WTC11 (cell line): ENCODE measurements at regions not wholly inside any gene's neighbourhood (a gene's known extent, or its start where the extent isn't known, plus 50 kb on each side); places are given as distances from the start of the nearest gene placed in this dataset.

Experiments
- ATAC-seq: fragments of 200-7000 bp; cut with Tn5 transposase; 2 replicates; pipeline ENCODE4 v1.10.0; 2021; ENCODE audit warnings: mild to moderate bottlenecking, moderate library complexity
- CTCF ChIA-PET: fragments of 300-600 bp; sonication (Branson Sonifier 250); formaldehyde crosslinking; loops from one replicate; lab custom pipeline; 2021; ENCODE audit warnings: antibody characterized with exemption; lab: Charles Lee
- POLR2A ChIA-PET: fragments of 350-600 bp; sonication (Branson Sonifier 250); formaldehyde crosslinking; loops from one replicate; lab custom pipeline; 2021; ENCODE audit warnings: antibody characterized with exemption; lab: Charles Lee
- DNase-seq: peaks from one replicate; pipeline ENCODE4 v3.0.0; 2021; ENCODE audit warnings: low spot score
- H3K27ac Mint-ChIP-seq: 2 replicates; pipeline ENCODE4 v1.8.0; 2021; ENCODE audit warnings: mixed read lengths
- H3K27me3 Mint-ChIP-seq: 2 replicates; pipeline ENCODE4 v1.8.0; 2021; ENCODE audit warnings: low read depth, mild to moderate bottlenecking, moderate library complexity, mixed read lengths
- H3K36me3 Mint-ChIP-seq: 2 replicates; pipeline ENCODE4 v1.8.0; 2021; ENCODE audit warnings: mixed read lengths
- H3K4me1 Mint-ChIP-seq: 2 replicates; pipeline ENCODE4 v1.8.0; 2022; ENCODE audit warnings: mixed read lengths
- H3K4me3 Mint-ChIP-seq: 2 replicates; pipeline ENCODE4 v1.8.0; 2021; ENCODE audit warnings: mild to moderate bottlenecking, moderate library complexity, mixed read lengths
- H3K9me3 Mint-ChIP-seq: 2 replicates; pipeline ENCODE4 v1.8.0; 2021; ENCODE audit warnings: mixed read lengths
- ATF1 ChIP-seq: sonication (generic); formaldehyde crosslinking; IDR thresholded peaks from 2 replicates; pipeline ENCODE4 v1.8.1; 2023; ENCODE audit warnings: mild to moderate bottlenecking, moderate library complexity, missing genetic modification reagents
- ATF2 ChIP-seq: sonication (generic); formaldehyde crosslinking; IDR thresholded peaks from 2 replicates; pipeline ENCODE4 v1.8.1; 2022; ENCODE audit warnings: low read depth, missing genetic modification reagents, borderline replicate concordance
- FOXK1 ChIP-seq: sonication (generic); formaldehyde crosslinking; IDR thresholded peaks from 2 replicates; pipeline ENCODE4 v1.8.0; 2022; ENCODE audit warnings: mild to moderate bottlenecking, moderate library complexity, missing genetic modification reagents
- GABPB1 ChIP-seq: sonication (generic); formaldehyde crosslinking; IDR thresholded peaks from 2 replicates; pipeline ENCODE4 v1.8.1; 2023; ENCODE audit warnings: mild to moderate bottlenecking, missing genetic modification reagents
- GRHL2 ChIP-seq: fragments of 250-450 bp; sonication (Bioruptor Pico); IDR thresholded peaks from 2 replicates; pipeline ENCODE4 v1.8.0; 2022; ENCODE audit warnings: mild to moderate bottlenecking, moderate library complexity; ENCODE audit not compliant: insufficient replicate concordance, severe bottlenecking
- HMGA2 ChIP-seq: fragments of 250-450 bp; sonication (Bioruptor Pico); IDR thresholded peaks from 2 replicates; pipeline ENCODE4 v1.4.0; 2021; ENCODE audit warnings: mild to moderate bottlenecking, moderate library complexity
- IRF2 ChIP-seq: sonication (generic); formaldehyde crosslinking; IDR thresholded peaks from 2 replicates; pipeline ENCODE4 v1.8.0; 2022; ENCODE audit warnings: low read depth, missing genetic modification reagents, borderline replicate concordance
- JAZF1 ChIP-seq: fragments of 250-450 bp; sonication (Bioruptor Pico); IDR thresholded peaks from 2 replicates; pipeline ENCODE4 v1.9.0; 2021; ENCODE audit warnings: moderate library complexity, mild to moderate bottlenecking, inconsistent platforms
- NR3C1 ChIP-seq: sonication (generic); formaldehyde crosslinking; conservative IDR thresholded peaks from 2 replicates; pipeline ENCODE4 v1.8.1; 2023; ENCODE audit warnings: low read depth, mild to moderate bottlenecking, missing genetic modification reagents
- PRRX2 ChIP-seq: fragments of 250-450 bp; sonication (Bioruptor Pico); IDR thresholded peaks from 2 replicates; pipeline ENCODE4 v1.8.0; 2021; ENCODE audit warnings: mild to moderate bottlenecking
- RELA ChIP-seq: sonication (generic); formaldehyde crosslinking; IDR thresholded peaks from 2 replicates; pipeline ENCODE4 v1.8.1; 2022; ENCODE audit warnings: missing genetic modification reagents, mild to moderate bottlenecking, borderline replicate concordance
- TEAD1 ChIP-seq: sonication (generic); formaldehyde crosslinking; IDR thresholded peaks from 2 replicates; pipeline ENCODE4 v1.8.0; 2022; ENCODE audit warnings: mild to moderate bottlenecking, missing genetic modification reagents
- TEAD4 ChIP-seq: sonication (generic); formaldehyde crosslinking; IDR thresholded peaks from 2 replicates; pipeline ENCODE4 v1.8.0; 2022; ENCODE audit warnings: mild to moderate bottlenecking, missing genetic modification reagents
- ZBTB21 ChIP-seq: sonication (generic); formaldehyde crosslinking; IDR thresholded peaks from 2 replicates; pipeline ENCODE4 v1.8.1; 2023; ENCODE audit warnings: mild to moderate bottlenecking, missing genetic modification reagents, borderline replicate concordance
- ZNF281 ChIP-seq: sonication (generic); formaldehyde crosslinking; IDR thresholded peaks from 2 replicates; pipeline ENCODE4 v1.8.0; 2023; ENCODE audit warnings: mild to moderate bottlenecking, missing genetic modification reagents
- TF ChIP-seq, protein P1 (sequence below): sonication (generic); formaldehyde crosslinking; IDR thresholded peaks from 2 replicates; pipeline ENCODE4 v1.8.1; 2023; ENCODE audit warnings: mild to moderate bottlenecking, moderate library complexity, missing genetic modification reagents
- TF ChIP-seq, protein P2 (sequence below): sonication (generic); formaldehyde crosslinking; conservative IDR thresholded peaks from 2 replicates; pipeline ENCODE4 v1.8.1; 2023; ENCODE audit warnings: mild to moderate bottlenecking, low read depth, missing genetic modification reagents, moderate library complexity
- TF ChIP-seq, protein P3 (sequence below): sonication (generic); formaldehyde crosslinking; IDR thresholded peaks from 2 replicates; pipeline ENCODE4 v1.8.1; 2022; ENCODE audit warnings: low read depth, mild to moderate bottlenecking, moderate library complexity, missing genetic modification reagents, borderline replicate concordance
- TF ChIP-seq, protein P4 (sequence below): fragments of 250-450 bp; sonication (Bioruptor Pico); IDR thresholded peaks from 2 replicates; pipeline ENCODE4 v1.8.0; 2021; ENCODE audit warnings: mild to moderate bottlenecking

DNA sequence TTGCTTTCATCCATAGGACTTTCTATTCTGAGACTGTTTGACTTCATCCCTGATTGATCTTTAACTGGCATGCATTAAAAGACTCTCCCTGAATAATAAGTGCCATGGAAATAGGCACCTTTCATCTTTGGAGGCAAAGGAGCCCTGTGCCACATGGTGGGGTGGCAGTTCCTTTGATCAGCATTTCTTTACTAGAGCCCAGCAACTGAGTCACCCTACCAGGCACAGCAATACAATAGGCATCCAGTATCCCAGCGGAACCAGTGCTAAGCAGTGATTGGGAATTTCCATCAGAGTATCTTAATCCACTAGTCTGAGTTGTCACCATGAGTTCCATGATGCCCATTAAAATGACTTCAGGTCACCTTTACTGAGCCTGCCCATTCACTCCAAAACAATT, 476.1 kb upstream of the MPDZ start:
- ATAC-seq (no peak), DNase-seq (no peak)
- Mint-ChIP-seq H3K9me3 (no peaks in the 10 kb centered on the region), H3K36me3 (no peaks in the 10 kb centered on the region), H3K4me1 (no peaks in the 10 kb centered on the region), H3K27me3 (no peaks in the 10 kb centered on the region), H3K4me3 (no peak overlapping the region), H3K27ac (no peak overlapping the region)
- ChIA-PET POLR2A (no interaction called here), CTCF (no interaction called here)
- TF ChIP-seq FOXK1 (CRISPR knock-in tag) (no peak), TEAD1 (no peak), PRRX2 (CRISPR knock-in tag) (no peak), JAZF1 (CRISPR knock-in tag) (no peak), GABPB1 (CRISPR knock-in tag) (no peak), ATF2 (CRISPR knock-in tag) (no peak), ZBTB21 (CRISPR knock-in tag) (no peak), ZNF281 (CRISPR knock-in tag) (no peak), RELA (no peak), TEAD4 (no peak), GRHL2 (no peak), HMGA2 (CRISPR knock-in tag) (no peak), ATF1 (no peak)
- TF ChIP-seq, protein P1, sequence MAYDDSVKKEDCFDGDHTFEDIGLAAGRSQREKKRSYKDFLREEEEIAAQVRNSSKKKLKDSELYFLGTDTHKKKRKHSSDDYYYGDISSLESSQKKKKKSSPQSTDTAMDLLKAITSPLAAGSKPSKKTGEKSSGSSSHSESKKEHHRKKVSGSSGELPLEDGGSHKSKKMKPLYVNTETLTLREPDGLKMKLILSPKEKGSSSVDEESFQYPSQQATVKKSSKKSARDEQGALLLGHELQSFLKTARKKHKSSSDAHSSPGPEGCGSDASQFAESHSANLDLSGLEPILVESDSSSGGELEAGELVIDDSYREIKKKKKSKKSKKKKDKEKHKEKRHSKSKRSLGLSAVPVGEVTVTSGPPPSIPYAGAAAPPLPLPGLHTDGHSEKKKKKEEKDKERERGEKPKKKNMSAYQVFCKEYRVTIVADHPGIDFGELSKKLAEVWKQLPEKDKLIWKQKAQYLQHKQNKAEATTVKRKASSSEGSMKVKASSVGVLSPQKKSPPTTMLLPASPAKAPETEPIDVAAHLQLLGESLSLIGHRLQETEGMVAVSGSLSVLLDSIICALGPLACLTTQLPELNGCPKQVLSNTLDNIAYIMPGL (CRISPR knock-in tag) = no peak
- TF ChIP-seq, protein P2, sequence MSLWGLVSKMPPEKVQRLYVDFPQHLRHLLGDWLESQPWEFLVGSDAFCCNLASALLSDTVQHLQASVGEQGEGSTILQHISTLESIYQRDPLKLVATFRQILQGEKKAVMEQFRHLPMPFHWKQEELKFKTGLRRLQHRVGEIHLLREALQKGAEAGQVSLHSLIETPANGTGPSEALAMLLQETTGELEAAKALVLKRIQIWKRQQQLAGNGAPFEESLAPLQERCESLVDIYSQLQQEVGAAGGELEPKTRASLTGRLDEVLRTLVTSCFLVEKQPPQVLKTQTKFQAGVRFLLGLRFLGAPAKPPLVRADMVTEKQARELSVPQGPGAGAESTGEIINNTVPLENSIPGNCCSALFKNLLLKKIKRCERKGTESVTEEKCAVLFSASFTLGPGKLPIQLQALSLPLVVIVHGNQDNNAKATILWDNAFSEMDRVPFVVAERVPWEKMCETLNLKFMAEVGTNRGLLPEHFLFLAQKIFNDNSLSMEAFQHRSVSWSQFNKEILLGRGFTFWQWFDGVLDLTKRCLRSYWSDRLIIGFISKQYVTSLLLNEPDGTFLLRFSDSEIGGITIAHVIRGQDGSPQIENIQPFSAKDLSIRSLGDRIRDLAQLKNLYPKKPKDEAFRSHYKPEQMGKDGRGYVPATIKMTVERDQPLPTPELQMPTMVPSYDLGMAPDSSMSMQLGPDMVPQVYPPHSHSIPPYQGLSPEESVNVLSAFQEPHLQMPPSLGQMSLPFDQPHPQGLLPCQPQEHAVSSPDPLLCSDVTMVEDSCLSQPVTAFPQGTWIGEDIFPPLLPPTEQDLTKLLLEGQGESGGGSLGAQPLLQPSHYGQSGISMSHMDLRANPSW (CRISPR knock-in tag) = no peak

GRCh38 chr9:13750639-13751038, 471.1 kb upstream of the MPDZ start:
- Mint-ChIP-seq H3K9me3 (peaks cover 9% of the 10 kb centered on the region), H3K4me1 (peaks cover 4% of the 10 kb centered on the region), H3K4me3 (no peak overlapping the region), H3K27ac (no peak overlapping the region), H3K27me3 (no peaks in the 10 kb centered on the region), H3K36me3 (no peaks in the 10 kb centered on the region; the same call in 1 of the 2 replicates)
- CTCF ChIA-PET = no interaction called here
- no peak for ATAC-seq
- POLR2A ChIA-PET = no interaction called here
- DNase-seq = no peak
- TF ChIP-seq, protein P2 (CRISPR knock-in tag) = no peak
- TF ChIP-seq, protein P3, sequence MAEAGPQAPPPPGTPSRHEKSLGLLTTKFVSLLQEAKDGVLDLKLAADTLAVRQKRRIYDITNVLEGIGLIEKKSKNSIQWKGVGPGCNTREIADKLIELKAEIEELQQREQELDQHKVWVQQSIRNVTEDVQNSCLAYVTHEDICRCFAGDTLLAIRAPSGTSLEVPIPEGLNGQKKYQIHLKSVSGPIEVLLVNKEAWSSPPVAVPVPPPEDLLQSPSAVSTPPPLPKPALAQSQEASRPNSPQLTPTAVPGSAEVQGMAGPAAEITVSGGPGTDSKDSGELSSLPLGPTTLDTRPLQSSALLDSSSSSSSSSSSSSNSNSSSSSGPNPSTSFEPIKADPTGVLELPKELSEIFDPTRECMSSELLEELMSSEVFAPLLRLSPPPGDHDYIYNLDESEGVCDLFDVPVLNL (CRISPR knock-in tag) = no peak
- no peak for TF ChIP-seq IRF2 (CRISPR knock-in tag)
- TF ChIP-seq, protein P4, sequence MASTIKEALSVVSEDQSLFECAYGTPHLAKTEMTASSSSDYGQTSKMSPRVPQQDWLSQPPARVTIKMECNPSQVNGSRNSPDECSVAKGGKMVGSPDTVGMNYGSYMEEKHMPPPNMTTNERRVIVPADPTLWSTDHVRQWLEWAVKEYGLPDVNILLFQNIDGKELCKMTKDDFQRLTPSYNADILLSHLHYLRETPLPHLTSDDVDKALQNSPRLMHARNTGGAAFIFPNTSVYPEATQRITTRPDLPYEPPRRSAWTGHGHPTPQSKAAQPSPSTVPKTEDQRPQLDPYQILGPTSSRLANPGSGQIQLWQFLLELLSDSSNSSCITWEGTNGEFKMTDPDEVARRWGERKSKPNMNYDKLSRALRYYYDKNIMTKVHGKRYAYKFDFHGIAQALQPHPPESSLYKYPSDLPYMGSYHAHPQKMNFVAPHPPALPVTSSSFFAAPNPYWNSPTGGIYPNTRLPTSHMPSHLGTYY (CRISPR knock-in tag) = no peak
- TF ChIP-seq NR3C1 (CRISPR knock-in tag) = no peak
- no peak for TF ChIP-seq TEAD4
